HG03039 (cell line): ENCODE measurements at regions not wholly inside any gene's neighbourhood (a gene's known extent, or its start where the extent isn't known, plus 50 kb on each side); places are given as distances from the start of the nearest gene placed in this dataset.

Experiments
- ATAC-seq: cut with Tn5 transposase; IDR thresholded peaks from one replicate; pipeline ENCODE4 v1.9.1; 2021; ENCODE audit warnings: mild to moderate bottlenecking, moderate library complexity; ENCODE audit not compliant: unreplicated experiment

GRCh38 chr9:117488659-117489058, 73.8 kb upstream of the ASTN2 start:
- ATAC-seq = no peak

- ATAC-seq = peak; percentile 99
These were observed 72.8 kb upstream of the ASTN2 start for GRCh38 chr9:117487555-117488175.

GRCh38 chr9:117486426-117486825, 71.6 kb upstream of the ASTN2 start:
- ATAC-seq = no peak

GRCh38 chr9:117485176-117485575, 70.3 kb upstream of the ASTN2 start:
- no peak for ATAC-seq

GRCh38 chr9:117480729-117481128, 65.9 kb upstream of the ASTN2 start:
- ATAC-seq = no peak

- ATAC-seq = no peak
These were observed 65.4 kb upstream of the ASTN2 start for GRCh38 chr9:117480253-117480652.

- no peak for ATAC-seq
These were observed 58.4 kb upstream of the ASTN2 start for GRCh38 chr9:117473293-117473692.

- no peak for ATAC-seq
These were observed 56.0 kb upstream of the ASTN2 start for GRCh38 chr9:117470902-117471301.

GRCh38 chr9:117470455-117470854, 55.6 kb upstream of the ASTN2 start:
- no peak for ATAC-seq

- ATAC-seq = no peak
These were observed 51.3 kb upstream of the ASTN2 start for GRCh38 chr9:117466111-117466510.

- ATAC-seq = no peak
These were observed 50.8 kb upstream of the ASTN2 start for GRCh38 chr9:117465706-117466105.

- no peak for ATAC-seq
These were observed 50.2 kb upstream of the ASTN2 start for GRCh38 chr9:117464941-117465616.
